Activated naive CD4-positive, alpha-beta T cell (primary cell): ENCODE measurements at regions not wholly inside any gene's neighbourhood (a gene's known extent, or its start where the extent isn't known, plus 50 kb on each side); places are given as distances from the start of the nearest gene placed in this dataset.
A peak's percentile ranks its signal among the peaks of the same experiment; 100 is the strongest.
"Not testable (repeated sequence)": the region's sequence is repeated elsewhere in the genome, so short reads cannot be mapped to it uniquely, and the experiment has no call there.

Source experiments
- DNase-seq, 4 experiments: peaks; one replicate each; lab custom pipeline; 2025; lab: John Stamatoyannopoulos, UW

DNA sequence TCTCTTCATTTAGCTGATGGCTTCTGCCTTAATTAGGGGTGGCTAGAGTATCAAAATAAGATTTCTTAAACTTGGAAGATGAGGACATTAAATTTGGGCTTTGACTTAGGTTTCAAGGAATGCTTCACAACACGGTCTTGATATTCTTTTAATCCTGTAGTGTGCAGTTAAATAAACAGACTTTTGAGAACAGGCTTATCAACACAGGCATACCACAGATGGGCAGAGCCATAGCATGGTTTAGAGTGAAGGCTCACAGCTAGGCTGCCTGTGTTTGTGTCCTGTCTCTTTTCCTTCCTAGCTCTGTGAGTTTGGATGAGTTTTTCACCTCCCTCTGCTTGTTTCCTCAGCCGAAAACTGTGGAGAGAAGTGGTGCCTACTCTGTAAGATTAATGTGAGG, 102.3 kb upstream of the IPO9 start:
- DNase-seq, result no peak

GRCh38 chr1:201728731-201729130, 100.2 kb upstream of the IPO9 start:
- DNase-seq, result no peak

- no peak for DNase-seq
Observed at GRCh38 chr1:201729973-201730608, 98.9 kb upstream of the IPO9 start.

- no peak for DNase-seq
Observed at GRCh38 chr1:201730611-201731010, 98.3 kb upstream of the IPO9 start.

- no peak for DNase-seq
Observed at GRCh38 chr1:201731142-201731541, 97.8 kb upstream of the IPO9 start.

DNA sequence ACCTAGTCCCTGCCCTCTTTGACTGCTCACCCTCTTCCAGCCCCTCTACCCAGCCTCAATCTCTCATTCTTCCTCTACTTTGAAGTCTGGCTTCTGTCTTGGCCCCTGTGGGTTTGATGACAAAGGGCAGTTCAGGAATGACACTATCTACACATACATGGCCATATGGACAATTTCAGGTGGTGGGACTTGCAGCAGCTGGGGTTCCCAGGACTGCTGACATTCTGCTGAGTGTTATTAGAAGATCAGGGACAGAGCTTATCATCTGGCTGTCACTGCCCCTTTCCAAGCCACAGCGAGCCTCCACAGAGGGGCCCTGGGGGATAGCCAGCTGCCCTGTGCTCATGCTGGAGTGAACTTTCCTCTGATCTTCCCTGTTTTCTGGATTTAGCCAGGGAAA, 97.4 kb upstream of the IPO9 start:
- DNase-seq, result no peak

DNA sequence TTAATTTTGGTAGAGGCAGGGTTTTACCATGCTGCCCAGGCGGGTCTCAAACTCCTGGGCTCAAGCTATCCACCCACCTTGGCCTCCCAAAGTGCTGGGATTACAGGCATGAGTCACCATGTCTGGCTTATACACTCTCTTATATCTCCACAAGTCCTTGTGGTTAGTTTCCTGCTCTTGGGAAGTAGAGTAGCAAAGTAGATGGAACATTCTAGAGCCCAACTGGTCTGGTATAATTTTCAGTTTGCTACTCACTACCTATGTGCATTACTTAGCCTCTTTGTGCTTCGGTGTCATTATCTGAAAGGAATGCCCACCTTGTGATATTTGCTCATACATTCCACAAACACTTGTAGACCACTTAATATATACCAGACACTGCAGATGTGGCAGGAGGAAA, 96.6 kb upstream of the IPO9 start:
- no peak for DNase-seq

DNA sequence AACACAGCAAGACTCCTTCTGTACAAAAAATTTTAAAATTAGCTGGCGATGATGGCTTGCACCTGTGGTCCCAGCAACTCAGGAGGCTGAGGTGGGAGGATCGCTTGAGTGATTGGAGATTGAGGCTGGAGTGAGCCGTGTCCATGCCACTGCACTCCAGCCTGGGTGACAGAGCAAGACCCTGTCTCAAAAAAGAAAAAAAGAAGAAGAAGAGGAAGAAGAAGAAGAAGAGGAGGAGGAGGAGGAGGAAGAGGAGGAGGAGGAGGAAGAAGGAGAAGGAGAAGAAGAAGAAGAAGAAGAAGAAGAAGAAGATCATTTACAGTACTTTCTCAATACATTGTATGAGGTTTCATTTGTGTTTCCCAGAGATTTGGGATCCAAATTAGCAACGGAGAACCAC, 94.7 kb upstream of the IPO9 start:
- not testable (repeated sequence) for DNase-seq

DNA sequence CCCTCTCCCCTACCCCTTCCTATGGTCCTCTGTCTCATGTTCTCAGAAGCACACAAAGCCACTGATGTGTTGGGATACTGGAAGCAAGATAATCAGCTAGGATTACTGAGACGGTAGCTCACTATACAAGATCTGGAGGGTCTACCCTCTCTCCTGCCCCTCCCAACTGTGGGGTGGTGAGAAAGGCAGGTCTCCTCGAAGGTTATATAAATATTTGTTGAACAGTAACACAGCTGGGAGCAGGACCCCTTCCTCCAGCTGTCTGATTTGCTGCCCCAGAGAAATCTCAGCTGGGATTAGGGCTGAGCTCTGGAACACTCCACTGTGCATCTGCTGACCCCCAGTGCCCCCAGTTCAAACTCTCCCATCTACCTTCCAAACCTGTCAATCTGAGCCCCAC, 94.2 kb upstream of the IPO9 start:
- DNase-seq, result no peak

DNA sequence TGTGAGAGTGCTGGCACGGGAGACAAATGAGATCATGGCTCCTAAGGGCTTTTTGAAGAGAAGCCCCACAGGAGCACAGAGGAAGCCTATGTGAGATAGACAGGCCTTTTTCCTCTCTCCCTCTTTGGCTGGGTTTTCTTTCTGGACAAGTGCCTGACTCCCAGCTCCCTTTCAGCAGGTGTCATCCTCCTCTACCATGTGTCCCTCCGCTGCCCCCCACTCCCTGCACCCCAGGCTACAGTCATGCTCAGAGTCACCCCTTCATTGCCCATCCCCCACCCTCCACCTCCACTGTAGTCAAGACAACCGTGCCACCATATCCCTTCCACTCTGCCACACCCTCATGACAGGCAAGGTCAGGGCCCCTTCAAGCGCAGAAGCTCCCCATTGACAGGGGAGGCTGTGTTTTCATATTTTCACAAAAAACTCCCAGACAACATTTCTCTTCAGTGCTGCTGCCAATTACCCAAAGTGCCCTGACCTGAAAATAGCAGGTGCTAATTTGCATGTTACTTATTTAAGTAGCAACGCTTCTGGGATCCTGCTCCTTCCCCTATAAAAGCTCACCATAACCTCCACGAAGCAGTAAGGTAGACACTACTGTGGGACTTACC, 92.1 kb upstream of the IPO9 start:
- no peak for DNase-seq

GRCh38 chr1:201737352-201738060, 91.5 kb upstream of the IPO9 start:
- no peak for DNase-seq

GRCh38 chr1:201739080-201739479, 89.9 kb upstream of the IPO9 start:
- no peak for DNase-seq

DNA sequence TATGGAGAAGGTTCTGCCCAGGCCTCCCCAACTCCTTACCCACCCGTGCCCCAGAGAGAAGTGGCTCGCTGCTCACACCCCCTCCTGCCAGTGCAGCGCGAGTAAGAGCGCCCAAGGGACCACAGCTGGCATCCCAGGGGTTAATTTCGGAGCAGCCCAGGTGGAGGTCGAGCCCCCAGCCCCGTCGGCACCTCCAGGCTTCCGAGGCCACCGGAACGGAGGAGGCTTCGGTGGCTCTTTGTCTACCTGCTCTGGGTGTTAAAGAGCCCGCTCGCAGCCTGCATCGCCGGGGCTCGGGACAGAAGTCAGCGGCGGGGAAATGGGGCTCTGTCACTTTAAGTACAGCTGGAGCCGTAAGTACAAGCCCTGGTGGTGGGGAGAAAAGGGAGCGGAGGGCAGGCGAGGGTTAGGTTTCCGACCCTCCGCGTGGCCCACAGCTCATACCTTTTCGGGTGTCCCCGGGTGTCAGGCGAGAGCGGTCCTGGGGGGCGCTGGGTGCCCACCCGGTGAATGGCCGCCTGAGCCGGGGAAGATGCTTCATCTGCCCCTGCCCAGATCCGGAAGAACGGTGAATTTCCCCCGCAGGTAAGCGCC, 89.4 kb upstream of the IPO9 start:
- peak in 3 of 4 experiments; percentile 27 to 53 (median 31) for DNase-seq

GRCh38 chr1:201740086-201740541, 88.8 kb upstream of the IPO9 start:
- DNase-seq, result no peak

- no peak for DNase-seq
Observed at GRCh38 chr1:201740670-201741111, 88.3 kb upstream of the IPO9 start.

DNA sequence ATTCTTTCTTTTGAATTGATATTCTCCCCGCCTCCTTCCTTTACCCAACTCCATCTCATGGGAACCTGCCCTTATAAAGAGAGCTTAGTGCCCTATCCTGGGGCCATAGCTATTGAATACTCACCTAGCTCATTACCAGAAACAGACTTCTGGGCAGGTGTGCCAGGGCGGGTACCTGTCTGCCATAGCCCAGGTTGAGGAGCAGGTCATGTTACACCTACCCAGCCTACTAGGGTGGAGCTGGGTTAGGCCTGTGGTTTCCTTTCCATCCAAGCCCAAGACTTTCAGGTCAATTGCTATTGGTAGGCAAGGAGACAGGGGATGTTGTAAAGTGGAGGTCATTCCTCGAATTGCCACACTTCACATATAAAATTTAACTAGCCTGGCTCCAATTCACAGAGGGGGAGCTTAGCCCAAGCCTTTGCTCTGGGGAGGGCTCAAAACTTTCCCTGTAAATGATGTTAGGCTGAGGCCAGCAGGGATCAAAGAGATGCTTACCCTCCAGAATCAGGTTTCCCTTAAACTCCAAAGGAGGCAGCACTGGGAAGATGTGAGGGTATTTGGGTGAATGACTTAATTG, 87.1 kb upstream of the IPO9 start:
- DNase-seq, result no peak

DNA sequence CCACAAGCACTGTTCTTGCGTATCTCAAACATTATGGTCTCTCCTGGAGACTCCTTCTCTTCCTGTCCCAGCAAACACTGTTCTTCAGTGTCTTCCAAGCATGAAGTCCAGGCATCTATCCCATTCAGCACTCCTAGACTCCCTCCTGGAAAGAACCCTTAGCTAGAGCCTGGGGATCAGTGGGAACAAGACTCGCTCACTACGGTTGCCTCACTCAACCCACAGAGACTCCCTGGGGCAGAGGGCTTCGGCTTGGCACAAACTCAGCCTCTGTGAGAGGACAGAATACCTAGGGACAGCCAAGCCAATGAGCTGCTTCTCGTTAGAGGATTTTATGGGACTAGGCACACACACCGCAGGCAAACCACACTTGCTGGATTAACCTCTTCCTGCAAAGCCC, 86.5 kb upstream of the IPO9 start:
- no peak for DNase-seq

DNA sequence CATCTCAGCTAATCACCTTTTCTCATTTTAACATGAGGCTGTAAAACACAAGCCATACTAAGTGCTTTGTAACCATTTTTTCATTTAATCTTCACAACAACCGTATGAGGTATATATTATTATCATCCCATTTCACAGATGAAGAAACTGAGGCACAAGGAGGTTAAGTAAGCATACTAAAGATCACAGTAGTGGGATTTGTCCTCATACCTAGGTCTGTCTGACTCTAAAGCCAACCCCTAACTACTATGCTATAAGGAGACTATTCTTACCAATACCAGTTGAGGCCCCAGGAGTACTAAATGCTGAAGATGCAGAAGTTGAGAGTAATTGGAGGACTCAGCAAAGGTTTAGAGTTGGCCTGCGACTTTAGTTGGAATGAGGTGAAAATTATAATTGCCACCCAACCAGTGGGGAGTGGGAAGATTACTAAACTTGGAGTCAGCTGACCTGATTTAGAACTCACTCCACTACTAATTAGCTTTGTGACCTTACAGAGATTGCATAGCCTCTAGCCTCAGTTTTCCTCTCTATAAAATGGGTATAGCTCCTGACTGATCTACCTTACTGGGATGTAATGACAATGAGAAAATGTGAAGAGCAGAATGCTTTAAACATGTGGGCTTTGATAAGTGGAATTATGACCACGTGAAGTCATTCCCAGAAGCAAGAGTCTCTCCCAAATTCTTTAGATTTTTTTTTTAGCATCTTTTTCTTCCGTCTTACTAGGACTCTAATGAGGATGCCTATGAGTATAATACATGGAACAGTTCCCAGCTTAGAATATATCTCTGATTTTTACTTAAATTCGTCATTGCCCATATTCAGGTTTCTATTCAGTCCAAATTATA, 85.8 kb upstream of the IPO9 start:
- DNase-seq, result no peak

GRCh38 chr1:201745023-201745422, 83.9 kb upstream of the IPO9 start:
- DNase-seq, result no peak

DNA sequence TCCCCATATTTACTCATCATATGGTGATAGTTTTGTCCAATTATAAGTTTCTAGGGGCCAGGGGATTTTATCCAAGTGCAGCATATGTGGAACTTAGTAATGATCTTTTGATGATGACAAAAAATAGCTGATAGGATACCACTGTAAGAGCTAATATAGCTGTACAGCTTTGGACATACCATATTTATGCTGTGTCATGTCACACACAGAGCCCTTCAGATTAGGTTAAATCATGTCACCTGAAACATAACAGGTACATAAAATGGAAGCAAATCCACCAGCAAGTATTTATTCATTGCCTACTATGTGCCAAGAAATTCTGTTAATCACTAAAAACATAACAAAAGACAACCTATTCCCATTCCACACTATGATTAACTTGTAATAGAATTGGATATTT, 82.8 kb upstream of the IPO9 start:
- no peak for DNase-seq

- no peak for DNase-seq
Observed at GRCh38 chr1:201747261-201747660, 81.7 kb upstream of the IPO9 start.

DNA sequence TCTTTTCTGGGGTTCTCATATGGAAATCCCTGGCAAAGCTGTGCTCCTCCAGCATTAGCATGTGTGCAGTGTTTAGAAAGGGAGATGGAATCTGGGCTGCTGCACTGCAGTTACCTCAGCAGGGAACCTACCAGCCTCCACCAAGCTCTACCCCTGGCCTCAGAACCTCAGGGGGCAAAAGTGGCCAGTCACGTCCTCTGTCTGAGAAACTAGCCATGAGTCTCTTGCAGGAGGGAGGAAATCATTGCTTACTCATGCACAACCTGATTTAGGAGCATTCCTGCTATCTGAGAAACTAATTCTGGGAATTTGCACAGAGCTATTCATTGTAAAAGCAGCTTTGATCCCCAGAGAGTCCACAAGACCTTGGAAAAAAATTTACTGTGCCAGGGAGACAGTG, 80.6 kb upstream of the IPO9 start:
- no peak for DNase-seq
